ENCODE measurements at regions not wholly inside any gene's neighbourhood (a gene's known extent, or its start where the extent isn't known, plus 50 kb on each side); places are given as distances from the start of the nearest gene placed in this dataset.

- Histone ChIP-seq H3K27ac (peak overlapping the region in 3 of 4 donors; percentile 55 to 76 (median 69)), H3K9me3 (no peaks in the 10 kb centered on the region), H3K36me3 (no peaks in the 10 kb centered on the region), H3K4me3 (no peak overlapping the region), H3K27me3 (no peaks in the 10 kb centered on the region), H3K4me1 (peaks cover 0 to 35% (median 2%) of the 10 kb centered on the region in 3 donors)
- no peak for ATAC-seq
- TF ChIP-seq CTCF (IDR thresholded peaks at IDR 0.05): no peak
- TF ChIP-seq POLR2A (IDR thresholded peaks at IDR 0.05): no peak
- TF ChIP-seq POLR2AphosphoS5 (IDR thresholded peaks at IDR 0.05): no peak
- TF ChIP-seq EP300 (IDR thresholded peaks at IDR 0.05): no peak
- WGBS, 2 donors (ENCODE audit: low coverage in 1 of 2): 60% methylated on average over 2 of the region's 3 CpGs; no CpG with 5 or more reads in 1 of the 2 donors
These were observed 184.9 kb downstream of the PCSK1 start for GRCh38 chr5:96248131-96248530.

DNA sequence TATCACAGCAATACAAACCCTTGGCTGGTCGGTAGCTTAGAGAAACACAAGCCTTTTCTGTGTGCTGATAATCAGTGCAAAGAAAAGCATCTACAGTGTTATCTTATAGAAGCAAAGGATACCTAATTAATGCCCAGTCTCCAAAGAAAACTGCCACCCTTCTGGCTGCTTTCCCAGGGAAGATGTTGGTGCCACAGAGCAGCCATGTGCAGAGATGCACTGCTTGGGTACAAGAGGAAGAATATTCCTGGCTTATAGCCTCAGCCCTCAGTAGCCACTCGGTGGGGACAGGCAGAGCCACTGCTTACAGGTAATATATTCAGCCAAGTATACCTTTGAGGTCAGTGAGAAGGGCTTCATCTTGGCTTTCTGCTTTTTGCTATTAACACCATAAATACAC lies 185.3 kb downstream of the PCSK1 start:
- Histone ChIP-seq H3K4me1 (peaks cover 0 to 40% (median 2%) of the 10 kb centered on the region in 3 donors), H3K4me3 (no peak overlapping the region), H3K27ac (peak overlapping the region; percentile 43 to 76 (median 62)), H3K36me3 (no peaks in the 10 kb centered on the region), H3K27me3 (no peaks in the 10 kb centered on the region), H3K9me3 (no peaks in the 10 kb centered on the region)
- WGBS, 2 donors (ENCODE audit: low coverage in 1 of 2): 38 to 44% methylated on average over 2 of the region's 2 CpGs
- TF ChIP-seq EP300 (IDR thresholded peaks at IDR 0.05): no peak
- TF ChIP-seq POLR2AphosphoS5 (IDR thresholded peaks at IDR 0.05): no peak
- no peak for TF ChIP-seq CTCF (IDR thresholded peaks at IDR 0.05)
- TF ChIP-seq POLR2A (IDR thresholded peaks at IDR 0.05): no peak
- ATAC-seq: no peak

DNA sequence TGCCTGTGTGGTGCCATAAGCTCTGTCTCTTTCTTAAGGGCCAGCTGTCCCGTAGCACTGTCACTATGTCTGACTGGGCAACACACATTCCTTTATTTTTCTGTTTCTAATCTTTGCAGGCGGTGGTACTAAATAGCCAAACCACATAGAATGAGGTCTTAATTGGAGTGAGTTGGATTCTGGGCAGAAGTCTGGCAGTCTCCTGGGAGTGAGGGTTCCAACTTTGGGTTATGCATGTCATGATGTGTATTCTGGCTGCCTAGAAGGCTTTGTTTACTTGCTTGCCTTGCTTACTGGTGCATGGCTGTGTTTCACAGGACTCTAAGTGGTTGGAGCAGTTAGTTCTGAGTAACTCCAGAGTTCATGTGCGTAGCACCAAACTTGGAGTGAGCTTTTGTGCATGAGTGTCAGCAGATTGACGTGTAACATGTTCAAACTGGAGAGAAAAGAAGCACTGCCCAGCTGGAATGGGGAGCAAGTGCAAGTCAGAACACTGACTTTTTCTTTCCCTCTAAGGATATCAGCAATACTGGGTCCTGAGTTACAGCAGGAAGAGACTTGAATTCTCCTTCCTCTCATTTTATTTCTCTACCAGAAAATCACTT lies 185.8 kb downstream of the PCSK1 start:
- no peaks in the 10 kb centered on the region for H3K36me3 ChIP-seq
- ATAC-seq: peak; percentile 73
- no peaks in the 10 kb centered on the region for H3K9me3 ChIP-seq
- H3K27me3 ChIP-seq: no peaks in the 10 kb centered on the region
- H3K27ac ChIP-seq: peak overlapping the region; percentile 43 to 76 (median 62)
- peaks cover 0 to 41% (median 2%) of the 10 kb centered on the region in 3 donors for H3K4me1 ChIP-seq
- TF ChIP-seq CTCF (IDR thresholded peaks at IDR 0.05) (no peak), POLR2AphosphoS5 (IDR thresholded peaks at IDR 0.05) (peak; percentile 59)
- H3K4me3 ChIP-seq: no peak overlapping the region
- WGBS, 2 donors (ENCODE audit: low coverage in 1 of 2): 18 to 43% methylated on average over 2 to 3 of the region's 4 CpGs

- Histone ChIP-seq H3K27ac (no peak overlapping the region), H3K4me3 (no peak overlapping the region), H3K36me3 (no peaks in the 10 kb centered on the region), H3K9me3 (no peaks in the 10 kb centered on the region), H3K27me3 (no peaks in the 10 kb centered on the region), H3K4me1 (peaks cover 0 to 41% (median 2%) of the 10 kb centered on the region in 3 donors)
- TF ChIP-seq POLR2A (IDR thresholded peaks at IDR 0.05) (no peak), CTCF (IDR thresholded peaks at IDR 0.05) (no peak), EP300 (IDR thresholded peaks at IDR 0.05) (no peak), POLR2AphosphoS5 (IDR thresholded peaks at IDR 0.05) (no peak)
- WGBS, 2 donors (ENCODE audit: low coverage in 1 of 2): 65 to 81% methylated on average over 2 to 4 of the region's 4 CpGs
- no peak for ATAC-seq
These were observed 187.6 kb downstream of the PCSK1 start for GRCh38 chr5:96245140-96246091.

All from gastroesophageal sphincter (tissue), 4 donors.